ENCODE measurements at regions not wholly inside any gene's neighbourhood (a gene's known extent, or its start where the extent isn't known, plus 50 kb on each side); places are given as distances from the start of the nearest gene placed in this dataset.

DNA sequence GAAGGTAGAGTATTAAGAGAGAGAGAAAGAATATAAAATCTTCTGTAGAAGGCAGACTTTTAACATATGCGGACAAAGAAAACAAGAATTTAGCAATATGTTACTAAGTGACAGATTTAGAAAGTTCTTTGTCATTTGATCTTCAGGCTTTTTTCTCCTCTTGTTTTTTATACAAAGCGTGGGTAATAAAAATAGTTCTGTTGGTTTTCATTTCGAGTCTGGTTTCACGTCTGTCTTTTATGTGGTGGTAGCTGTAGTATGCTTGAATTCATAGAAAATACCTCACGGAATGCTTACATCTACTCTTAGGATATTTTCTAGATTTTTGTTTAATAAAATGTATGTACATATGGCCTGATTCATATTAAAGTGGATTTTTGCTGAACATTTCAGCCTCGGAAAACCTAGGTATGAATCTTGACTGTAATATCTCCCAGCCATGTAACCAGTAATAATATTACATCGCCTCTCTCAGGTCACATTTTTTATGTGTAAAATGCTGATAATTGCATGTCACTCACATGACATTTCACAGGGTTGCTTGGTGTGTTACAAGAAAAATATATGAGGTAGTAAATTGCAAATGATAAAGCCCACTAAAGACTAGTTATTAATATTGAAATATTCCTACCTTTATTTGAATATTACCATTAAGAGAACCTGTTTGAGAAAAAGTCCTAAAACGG lies 72.5 kb upstream of the TAF11L2 start:
- DNase-seq (ENCODE audit: extremely low spot score, unreplicated experiment): no peak
- H3K36me3 Mint-ChIP-seq (ENCODE audit: unreplicated experiment): no peaks in the 10 kb centered on the region
- no peak overlapping the region for H3K4me3 Mint-ChIP-seq (ENCODE audit: unreplicated experiment)
- peaks cover 3% of the 10 kb centered on the region for H3K4me1 Mint-ChIP-seq (ENCODE audit: unreplicated experiment)
- no peaks in the 10 kb centered on the region for H3K9me3 Mint-ChIP-seq (ENCODE audit: unreplicated experiment)
- TF ChIP-seq, protein P1, sequence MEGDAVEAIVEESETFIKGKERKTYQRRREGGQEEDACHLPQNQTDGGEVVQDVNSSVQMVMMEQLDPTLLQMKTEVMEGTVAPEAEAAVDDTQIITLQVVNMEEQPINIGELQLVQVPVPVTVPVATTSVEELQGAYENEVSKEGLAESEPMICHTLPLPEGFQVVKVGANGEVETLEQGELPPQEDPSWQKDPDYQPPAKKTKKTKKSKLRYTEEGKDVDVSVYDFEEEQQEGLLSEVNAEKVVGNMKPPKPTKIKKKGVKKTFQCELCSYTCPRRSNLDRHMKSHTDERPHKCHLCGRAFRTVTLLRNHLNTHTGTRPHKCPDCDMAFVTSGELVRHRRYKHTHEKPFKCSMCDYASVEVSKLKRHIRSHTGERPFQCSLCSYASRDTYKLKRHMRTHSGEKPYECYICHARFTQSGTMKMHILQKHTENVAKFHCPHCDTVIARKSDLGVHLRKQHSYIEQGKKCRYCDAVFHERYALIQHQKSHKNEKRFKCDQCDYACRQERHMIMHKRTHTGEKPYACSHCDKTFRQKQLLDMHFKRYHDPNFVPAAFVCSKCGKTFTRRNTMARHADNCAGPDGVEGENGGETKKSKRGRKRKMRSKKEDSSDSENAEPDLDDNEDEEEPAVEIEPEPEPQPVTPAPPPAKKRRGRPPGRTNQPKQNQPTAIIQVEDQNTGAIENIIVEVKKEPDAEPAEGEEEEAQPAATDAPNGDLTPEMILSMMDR (IDR thresholded peaks at IDR 0.05): no peak
- H3K27ac Mint-ChIP-seq (ENCODE audit: unreplicated experiment): no peak overlapping the region
- peaks cover 3% of the 10 kb centered on the region for H3K27me3 Mint-ChIP-seq (ENCODE audit: unreplicated experiment)

DNA sequence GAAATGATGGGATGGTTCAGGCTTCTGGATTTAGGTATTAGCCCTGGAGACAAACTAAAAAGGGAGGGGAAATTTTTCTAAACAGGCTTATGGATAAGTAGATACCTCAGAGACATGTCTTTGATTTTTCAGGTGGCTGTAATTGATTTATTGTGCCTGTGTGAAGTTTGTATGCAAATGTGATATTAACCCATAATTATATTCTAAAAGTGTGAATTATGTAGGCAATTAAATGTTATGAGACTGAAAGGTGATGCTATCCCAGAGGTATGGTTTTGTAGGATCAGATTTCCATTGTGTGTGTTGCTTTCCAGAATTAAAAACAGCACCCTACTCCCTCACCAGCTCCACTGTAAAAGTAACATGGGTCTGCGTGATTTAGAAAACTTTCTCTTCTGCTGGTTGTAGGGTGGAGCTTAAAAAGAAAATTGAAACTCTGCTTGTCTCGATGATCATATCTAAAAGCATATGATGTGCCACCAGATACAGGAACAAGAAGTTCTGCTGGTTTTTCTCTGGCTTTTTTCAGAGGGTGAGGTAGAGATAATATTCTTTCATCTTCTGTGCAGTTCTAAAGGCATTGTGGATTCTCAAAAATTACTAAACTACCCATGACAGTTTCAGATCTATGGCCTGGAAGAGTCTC lies 71.8 kb upstream of the TAF11L2 start:
- H3K27me3 Mint-ChIP-seq (ENCODE audit: unreplicated experiment): peaks cover 3% of the 10 kb centered on the region
- no peaks in the 10 kb centered on the region for H3K9me3 Mint-ChIP-seq (ENCODE audit: unreplicated experiment)
- no peak for DNase-seq (ENCODE audit: extremely low spot score, unreplicated experiment)
- H3K36me3 Mint-ChIP-seq (ENCODE audit: unreplicated experiment): no peaks in the 10 kb centered on the region
- TF ChIP-seq, protein P1 (IDR thresholded peaks at IDR 0.05): no peak
- no peak overlapping the region for H3K27ac Mint-ChIP-seq (ENCODE audit: unreplicated experiment)
- peaks cover 3% of the 10 kb centered on the region for H3K4me1 Mint-ChIP-seq (ENCODE audit: unreplicated experiment)
- no peak overlapping the region for H3K4me3 Mint-ChIP-seq (ENCODE audit: unreplicated experiment)

- Mint-ChIP-seq H3K4me1 (ENCODE audit: unreplicated experiment) (peaks cover 3% of the 10 kb centered on the region), H3K4me3 (ENCODE audit: unreplicated experiment) (no peak overlapping the region), H3K27ac (ENCODE audit: unreplicated experiment) (no peak overlapping the region), H3K36me3 (ENCODE audit: unreplicated experiment) (no peaks in the 10 kb centered on the region), H3K27me3 (ENCODE audit: unreplicated experiment) (peaks cover 3% of the 10 kb centered on the region), H3K9me3 (ENCODE audit: unreplicated experiment) (no peaks in the 10 kb centered on the region)
- TF ChIP-seq, protein P1 (IDR thresholded peaks at IDR 0.05): no peak
- no peak for DNase-seq (ENCODE audit: extremely low spot score, unreplicated experiment)
These were observed 69.7 kb upstream of the TAF11L2 start for GRCh38 chr5:17428176-17428800.

- Mint-ChIP-seq H3K4me1 (ENCODE audit: unreplicated experiment) (peaks cover 3% of the 10 kb centered on the region), H3K27ac (ENCODE audit: unreplicated experiment) (no peak overlapping the region), H3K4me3 (ENCODE audit: unreplicated experiment) (no peak overlapping the region), H3K9me3 (ENCODE audit: unreplicated experiment) (no peaks in the 10 kb centered on the region), H3K27me3 (ENCODE audit: unreplicated experiment) (peaks cover 3% of the 10 kb centered on the region), H3K36me3 (ENCODE audit: unreplicated experiment) (no peaks in the 10 kb centered on the region)
- DNase-seq (ENCODE audit: extremely low spot score, unreplicated experiment): no peak
- TF ChIP-seq, protein P1 (IDR thresholded peaks at IDR 0.05): no peak
These were observed 68.7 kb upstream of the TAF11L2 start for GRCh38 chr5:17429353-17429752.

- TF ChIP-seq, protein P1 (IDR thresholded peaks at IDR 0.05): no peak
- Mint-ChIP-seq H3K9me3 (ENCODE audit: unreplicated experiment) (no peaks in the 10 kb centered on the region), H3K27ac (ENCODE audit: unreplicated experiment) (no peak overlapping the region), H3K4me3 (ENCODE audit: unreplicated experiment) (no peak overlapping the region), H3K4me1 (ENCODE audit: unreplicated experiment) (peaks cover 2% of the 10 kb centered on the region), H3K36me3 (ENCODE audit: unreplicated experiment) (no peaks in the 10 kb centered on the region), H3K27me3 (ENCODE audit: unreplicated experiment) (peaks cover 3% of the 10 kb centered on the region)
- DNase-seq (ENCODE audit: extremely low spot score, unreplicated experiment): no peak
These were observed 67.8 kb upstream of the TAF11L2 start for GRCh38 chr5:17430241-17430640.
